BLaER1 treated with 17β-estradiol and CSF1 and Interleukin-3, amounts not matched to agents 10 nM and 100 nM (cell line): ENCODE measurements at regions not wholly inside any gene's neighbourhood (a gene's known extent, or its start where the extent isn't known, plus 50 kb on each side); places are given as distances from the start of the nearest gene placed in this dataset.
"Not testable (repeated sequence)": the region's sequence is repeated elsewhere in the genome, so short reads cannot be mapped to it uniquely, and the experiment has no call there.

Source experiments
- H3K27ac ChIP-seq, 11 experiments: shearing (Covaris generic); formaldehyde crosslinking; 2 replicates each; pipeline ENCODE4 v1.8.1; 2022
- H3K27me3 ChIP-seq, 11 experiments: shearing (Covaris generic); formaldehyde crosslinking; 2 replicates each; pipeline ENCODE4 v1.8.1; 2022
- H3K36me3 ChIP-seq, 11 experiments: shearing (Covaris generic); formaldehyde crosslinking; 2 replicates each; pipeline ENCODE4 v1.8.1; 2022
- H3K4me1 ChIP-seq, 10 experiments: shearing (Covaris generic); formaldehyde crosslinking; 2 replicates each; pipeline ENCODE4 v1.8.1; 2022
- H3K4me2 ChIP-seq, 11 experiments: shearing (Covaris generic); formaldehyde crosslinking; 2 replicates each; pipeline ENCODE4 v1.8.1; 2022
- H3K4me3 ChIP-seq, 10 experiments: shearing (Covaris generic); formaldehyde crosslinking; 2 replicates each; pipeline ENCODE4 v1.8.1; 2022
- H3K9ac ChIP-seq, 11 experiments: shearing (Covaris generic); formaldehyde crosslinking; 2 replicates each; pipeline ENCODE4 v1.8.1; 2022
- H3K9me3 ChIP-seq, 11 experiments: shearing (Covaris generic); formaldehyde crosslinking; replicated peaks in 1 of 11; 2 replicates each; pipeline ENCODE4 v1.8.1; 2022
- H4K20me1 ChIP-seq, 11 experiments: shearing (Covaris generic); formaldehyde crosslinking; 2 replicates each; pipeline ENCODE4 v1.8.1; 2022
- Cebpa-rat ChIP-seq, 11 experiments: shearing (Covaris generic); IDR thresholded peaks; 2 replicates each; pipeline ENCODE4 v1.8.1; 2022

GRCh38 chr21:28391938-28392849, 600.5 kb downstream of the LTN1 start:
- Histone ChIP-seq H3K4me1 (peaks cover 0 to 8% (median 0%) of the 10 kb centered on the region in 10 experiments; a peak in 5 of 20 replicates), H3K36me3 (peaks cover 0 to 3% (median 0%) of the 10 kb centered on the region in 11 experiments; a peak in 1 of 22 replicates), H3K9me3 (peaks cover 10 to 23% (median 15%) of the 10 kb centered on the region in 11 experiments), H3K9ac (no peak overlapping the region), H3K27me3 (no peaks in the 10 kb centered on the region), H3K4me2 (no peak overlapping the region), H3K4me3 (no peak overlapping the region), H3K27ac (no peak overlapping the region), H4K20me1 (no peaks in the 10 kb centered on the region)
- TF ChIP-seq Cebpa-rat (IDR thresholded peaks at IDR 0.05): no peak

GRCh38 chr21:28387220-28387619, 605.5 kb downstream of the LTN1 start:
- no peaks in the 10 kb centered on the region for H3K27me3 ChIP-seq
- peaks cover 0 to 17% (median 2%) of the 10 kb centered on the region in 10 experiments; a peak in 7 of 20 replicates for H3K4me1 ChIP-seq
- peak overlapping the region in 5 of 11 experiments; percentile 2 to 36 (median 13); a peak in 6 of 22 replicates for H3K4me2 ChIP-seq
- H3K4me3 ChIP-seq: no peak overlapping the region
- H4K20me1 ChIP-seq: no peaks in the 10 kb centered on the region
- H3K36me3 ChIP-seq: no peaks in the 10 kb centered on the region
- H3K27ac ChIP-seq: no peak overlapping the region
- no peaks in the 10 kb centered on the region for H3K9me3 ChIP-seq
- no peak for TF ChIP-seq Cebpa-rat (IDR thresholded peaks at IDR 0.05)
- no peak overlapping the region for H3K9ac ChIP-seq

GRCh38 chr21:28385845-28386244, 606.8 kb downstream of the LTN1 start:
- Histone ChIP-seq H3K4me3 (no peak overlapping the region), H3K9me3 (no peaks in the 10 kb centered on the region), H3K36me3 (no peaks in the 10 kb centered on the region), H3K4me1 (peaks cover 0 to 17% (median 2%) of the 10 kb centered on the region in 10 experiments; a peak in 7 of 20 replicates), H3K27ac (no peak overlapping the region), H3K27me3 (no peaks in the 10 kb centered on the region), H3K4me2 (no peak overlapping the region), H3K9ac (no peak overlapping the region), H4K20me1 (no peaks in the 10 kb centered on the region)
- no peak for TF ChIP-seq Cebpa-rat (IDR thresholded peaks at IDR 0.05)

GRCh38 chr21:28381000-28381745, 611.5 kb downstream of the LTN1 start:
- not testable (repeated sequence) for H4K20me1 ChIP-seq, H3K27me3 ChIP-seq, H3K9ac ChIP-seq, H3K4me1 ChIP-seq, H3K4me3 ChIP-seq, H3K36me3 ChIP-seq, H3K27ac ChIP-seq, H3K4me2 ChIP-seq, H3K9me3 ChIP-seq

- Histone ChIP-seq H3K36me3 (no peaks in the 10 kb centered on the region), H3K4me1 (peaks cover 0 to 5% (median 0%) of the 10 kb centered on the region in 10 experiments; a peak in 2 of 20 replicates), H3K27ac (no peak overlapping the region), H4K20me1 (no peaks in the 10 kb centered on the region), H3K9me3 (no peaks in the 10 kb centered on the region), H3K27me3 (no peaks in the 10 kb centered on the region), H3K9ac (no peak overlapping the region), H3K4me3 (no peak overlapping the region), H3K4me2 (no peak overlapping the region)
- no peak for TF ChIP-seq Cebpa-rat (IDR thresholded peaks at IDR 0.05)
Measured at GRCh38 chr21:28380241-28380640, 612.4 kb downstream of the LTN1 start.

- Histone ChIP-seq H3K4me1 (no peaks in the 10 kb centered on the region), H3K9me3 (no peaks in the 10 kb centered on the region), H4K20me1 (no peaks in the 10 kb centered on the region), H3K36me3 (no peaks in the 10 kb centered on the region), H3K27me3 (no peaks in the 10 kb centered on the region), H3K4me2 (no peak overlapping the region), H3K27ac (no peak overlapping the region), H3K4me3 (no peak overlapping the region), H3K9ac (no peak overlapping the region)
- TF ChIP-seq Cebpa-rat (IDR thresholded peaks at IDR 0.05): no peak
Measured at GRCh38 chr21:28378026-28378425, 614.7 kb downstream of the LTN1 start.

GRCh38 chr21:28375708-28376385, 616.8 kb downstream of the LTN1 start:
- no peak overlapping the region for H3K9ac ChIP-seq
- H3K36me3 ChIP-seq: no peaks in the 10 kb centered on the region
- TF ChIP-seq Cebpa-rat (IDR thresholded peaks at IDR 0.05): no peak
- H3K4me2 ChIP-seq: no peak overlapping the region
- H3K27ac ChIP-seq: no peak overlapping the region
- no peaks in the 10 kb centered on the region for H3K4me1 ChIP-seq
- no peaks in the 10 kb centered on the region for H3K27me3 ChIP-seq
- H3K4me3 ChIP-seq: no peak overlapping the region
- H3K9me3 ChIP-seq: peaks cover 4 to 16% (median 7%) of the 10 kb centered on the region in 11 experiments; a peak in 17 of 22 replicates
- H4K20me1 ChIP-seq: no peaks in the 10 kb centered on the region; a peak in 1 of 22 replicates

GRCh38 chr21:28374881-28375280, 617.8 kb downstream of the LTN1 start:
- no peak for TF ChIP-seq Cebpa-rat (IDR thresholded peaks at IDR 0.05)
- no peak overlapping the region for H3K4me3 ChIP-seq
- H3K9me3 ChIP-seq: peaks cover 4 to 16% (median 7%) of the 10 kb centered on the region in 11 experiments; a peak in 17 of 22 replicates
- no peaks in the 10 kb centered on the region for H3K27me3 ChIP-seq
- H3K4me1 ChIP-seq: no peaks in the 10 kb centered on the region
- H3K27ac ChIP-seq: no peak overlapping the region
- no peak overlapping the region for H3K9ac ChIP-seq
- no peak overlapping the region for H3K4me2 ChIP-seq
- H3K36me3 ChIP-seq: no peaks in the 10 kb centered on the region
- H4K20me1 ChIP-seq: no peaks in the 10 kb centered on the region; a peak in 1 of 22 replicates

- Histone ChIP-seq H3K4me2 (no peak overlapping the region), H3K27ac (no peak overlapping the region)
- TF ChIP-seq Cebpa-rat (IDR thresholded peaks at IDR 0.05): no peak
Measured at GRCh38 chr21:28371713-28372112, 621.0 kb downstream of the LTN1 start.

More at GRCh38 chr21:28371713-28372112, 621.0 kb downstream of the LTN1 start:
- Histone ChIP-seq H3K9me3 (peaks cover 4 to 16% (median 7%) of the 10 kb centered on the region in 11 experiments; a peak in 17 of 22 replicates), H3K4me1 (no peaks in the 10 kb centered on the region), H4K20me1 (no peaks in the 10 kb centered on the region; a peak in 1 of 22 replicates), H3K27me3 (no peaks in the 10 kb centered on the region), H3K4me3 (no peak overlapping the region), H3K36me3 (no peaks in the 10 kb centered on the region), H3K9ac (no peak overlapping the region)
